HG02884 (cell line): ENCODE measurements at regions not wholly inside any gene's neighbourhood (a gene's known extent, or its start where the extent isn't known, plus 50 kb on each side); places are given as distances from the start of the nearest gene placed in this dataset.

Experiments
- ATAC-seq: cut with Tn5 transposase; IDR thresholded peaks from one replicate; pipeline ENCODE4 v1.9.1; 2021; ENCODE audit warnings: mild to moderate bottlenecking, moderate library complexity; ENCODE audit not compliant: unreplicated experiment

GRCh38 chr3:59424268-59425010 is 374.6 kb upstream of the CFAP20DC start:
- no peak for ATAC-seq

- no peak for ATAC-seq
Measured at GRCh38 chr3:59423707-59424106, 373.9 kb upstream of the CFAP20DC start.

GRCh38 chr3:59422312-59422711 is 372.5 kb upstream of the CFAP20DC start:
- no peak for ATAC-seq

DNA sequence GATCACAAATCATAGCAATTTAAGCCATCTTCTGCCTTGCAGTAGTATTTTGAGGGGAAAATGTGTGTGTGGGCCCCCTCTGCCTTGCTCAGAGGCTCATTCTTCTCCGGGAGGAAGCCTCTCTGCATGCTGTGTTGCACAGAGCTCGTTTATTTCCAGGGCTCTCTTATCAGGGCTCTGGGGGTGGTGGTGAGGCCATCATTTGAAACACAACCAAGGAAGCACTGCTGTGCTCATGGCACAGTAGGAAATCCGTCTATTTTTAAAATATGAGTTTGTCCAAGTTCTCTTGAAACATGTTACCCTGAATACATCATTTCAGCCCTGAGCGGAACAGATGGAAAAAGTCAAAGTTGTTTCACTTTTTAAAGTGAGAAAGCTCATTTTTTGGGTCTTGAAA is 369.0 kb upstream of the CFAP20DC start:
- no peak for ATAC-seq

DNA sequence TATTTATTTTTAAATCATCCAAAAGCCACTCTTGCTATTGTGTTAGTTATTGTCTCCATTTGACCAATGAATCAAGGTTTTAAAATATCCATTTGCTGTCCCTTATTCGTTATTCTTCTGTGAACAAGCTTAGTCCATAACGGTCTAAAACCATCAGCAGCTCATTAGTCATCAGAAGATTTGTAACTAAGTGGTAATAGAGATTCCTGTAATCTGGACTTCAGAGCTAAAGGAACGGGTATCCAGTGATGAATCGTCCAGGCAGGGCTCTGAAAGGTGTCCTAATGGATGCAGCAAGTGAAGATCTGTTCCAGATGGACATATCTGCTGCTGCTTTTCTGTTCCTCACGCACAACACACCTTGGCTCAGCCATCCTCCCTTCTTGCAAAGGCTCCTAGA is 362.7 kb upstream of the CFAP20DC start:
- ATAC-seq: no peak

DNA sequence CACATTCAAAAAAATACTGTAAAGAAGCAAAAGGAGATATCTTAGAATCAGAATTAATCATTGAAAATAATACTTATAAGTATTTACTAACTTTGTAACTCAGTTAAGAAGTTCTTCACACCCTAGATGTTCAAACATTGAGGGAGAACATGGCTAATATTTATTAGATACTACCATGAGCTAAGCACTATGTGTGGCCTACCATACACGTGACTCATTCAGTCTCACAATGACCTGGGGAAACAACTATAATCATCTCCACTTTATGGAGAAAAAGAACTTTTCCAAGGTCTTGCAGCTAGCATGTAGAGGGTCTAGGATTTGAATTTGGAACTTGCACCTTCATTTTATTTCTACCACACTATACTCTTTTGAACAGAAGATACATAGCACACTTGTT is 361.9 kb upstream of the CFAP20DC start:
- no peak for ATAC-seq

GRCh38 chr3:59411186-59411585 is 361.4 kb upstream of the CFAP20DC start:
- ATAC-seq: no peak

DNA sequence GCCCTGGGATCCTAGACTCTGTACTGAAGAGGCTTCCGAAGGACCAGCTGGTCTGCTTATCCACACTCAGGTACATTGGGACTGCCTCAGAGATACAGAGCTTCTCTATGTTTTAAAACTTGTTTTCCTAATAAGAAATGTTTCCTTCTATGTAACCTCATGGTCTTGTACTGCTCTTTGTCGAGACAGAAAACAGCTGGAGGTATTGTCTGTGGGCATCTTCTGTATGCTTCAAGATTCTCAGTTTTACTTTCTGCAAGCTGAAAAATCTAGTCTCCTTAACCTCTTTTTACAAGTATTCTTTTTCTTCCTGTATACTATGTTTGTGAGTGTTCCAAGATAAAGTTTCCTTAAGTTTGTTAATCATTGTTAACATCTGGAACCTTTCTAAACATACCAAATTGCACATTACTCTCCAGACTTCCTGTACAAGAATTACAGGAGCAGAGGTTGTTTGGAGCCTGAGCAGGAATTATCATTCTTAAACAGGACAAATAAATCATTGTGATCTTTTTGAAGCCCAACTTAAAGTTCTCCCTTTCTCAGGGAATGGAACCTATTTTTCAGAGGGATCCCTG is 358.3 kb upstream of the CFAP20DC start:
- ATAC-seq: peak; percentile 47

- ATAC-seq: no peak
Measured at GRCh38 chr3:59407425-59407824, 357.6 kb upstream of the CFAP20DC start.

- peak; percentile 80 for ATAC-seq
Measured at GRCh38 chr3:59406943-59407342, 357.1 kb upstream of the CFAP20DC start.

DNA sequence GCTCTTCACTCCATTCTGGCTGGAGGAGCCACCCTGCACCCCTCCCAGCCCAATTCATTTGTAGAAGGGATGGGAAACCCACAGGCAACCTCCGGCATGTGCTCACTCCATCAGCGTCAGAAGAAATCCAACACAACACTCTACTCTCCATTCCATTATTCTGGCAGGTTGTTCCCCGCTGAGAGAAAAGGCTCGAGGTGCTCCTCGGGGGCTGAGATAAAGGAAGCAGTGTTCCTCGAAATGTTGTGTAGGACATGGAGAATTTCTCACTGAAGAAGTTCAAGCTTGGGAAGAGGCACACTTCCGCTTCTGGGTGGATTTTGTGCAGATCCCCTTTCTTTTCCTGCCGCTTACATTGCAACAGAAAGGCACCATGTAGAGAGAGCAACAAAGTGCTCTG is 355.0 kb upstream of the CFAP20DC start:
- no peak for ATAC-seq

DNA sequence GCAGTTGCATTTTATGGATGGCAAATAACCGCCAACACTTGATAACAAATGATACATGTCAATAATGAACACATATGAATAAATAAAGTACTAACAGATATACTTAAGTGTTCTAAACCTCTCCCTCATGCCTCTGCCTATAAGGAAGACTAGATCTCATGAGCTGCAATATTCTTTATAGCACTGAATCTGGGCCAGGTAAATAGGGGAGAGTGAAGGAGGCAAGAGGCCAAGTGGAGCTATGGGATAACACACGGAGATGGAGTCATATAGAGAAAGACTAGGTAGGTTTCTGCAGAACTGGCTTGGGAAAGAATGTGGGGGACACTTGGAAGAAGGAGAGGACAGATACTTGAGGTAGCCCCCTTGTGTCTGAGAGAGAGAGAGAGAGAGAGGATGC is 354.2 kb upstream of the CFAP20DC start:
- no peak for ATAC-seq

DNA sequence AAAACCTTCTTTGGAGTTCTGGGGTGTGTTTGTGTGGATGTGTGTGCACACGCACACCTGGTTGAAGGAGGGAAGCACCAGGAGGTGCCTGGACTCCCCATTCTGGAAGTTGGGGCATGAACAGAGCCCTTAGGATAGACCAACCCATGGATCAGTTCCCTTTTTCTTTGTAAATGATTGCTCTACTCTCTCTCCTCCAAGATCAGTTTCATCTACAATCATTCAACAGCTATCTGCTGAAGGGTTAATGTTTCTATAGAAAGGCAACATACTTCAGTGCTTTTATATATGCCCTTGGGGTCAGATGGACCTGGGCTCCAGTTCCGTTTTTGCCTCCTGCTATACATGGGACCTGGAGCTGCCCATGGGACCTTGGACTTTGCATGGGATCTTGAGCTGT is 352.1 kb upstream of the CFAP20DC start:
- no peak for ATAC-seq

DNA sequence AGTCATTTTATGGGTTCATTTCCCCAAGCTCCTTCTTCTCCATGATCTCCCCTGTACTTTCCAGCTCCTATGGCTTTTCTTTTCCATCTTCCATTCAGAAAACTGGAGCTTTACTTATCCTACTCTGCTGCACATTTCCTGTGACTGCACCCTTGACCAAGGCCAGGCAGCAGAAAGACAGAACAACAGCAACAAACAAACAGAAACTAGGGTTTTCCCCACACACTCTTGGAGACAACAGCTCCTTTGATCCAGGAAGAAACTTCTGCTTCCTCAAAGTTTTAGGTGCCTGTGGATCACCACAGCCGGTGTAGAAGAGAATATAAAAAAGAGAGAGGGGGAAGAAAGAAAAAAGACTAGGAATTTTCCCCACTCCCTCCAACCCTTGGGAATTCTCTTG is 342.3 kb upstream of the CFAP20DC start:
- ATAC-seq: no peak

GRCh38 chr3:59391131-59391530 is 341.3 kb upstream of the CFAP20DC start:
- ATAC-seq: no peak

DNA sequence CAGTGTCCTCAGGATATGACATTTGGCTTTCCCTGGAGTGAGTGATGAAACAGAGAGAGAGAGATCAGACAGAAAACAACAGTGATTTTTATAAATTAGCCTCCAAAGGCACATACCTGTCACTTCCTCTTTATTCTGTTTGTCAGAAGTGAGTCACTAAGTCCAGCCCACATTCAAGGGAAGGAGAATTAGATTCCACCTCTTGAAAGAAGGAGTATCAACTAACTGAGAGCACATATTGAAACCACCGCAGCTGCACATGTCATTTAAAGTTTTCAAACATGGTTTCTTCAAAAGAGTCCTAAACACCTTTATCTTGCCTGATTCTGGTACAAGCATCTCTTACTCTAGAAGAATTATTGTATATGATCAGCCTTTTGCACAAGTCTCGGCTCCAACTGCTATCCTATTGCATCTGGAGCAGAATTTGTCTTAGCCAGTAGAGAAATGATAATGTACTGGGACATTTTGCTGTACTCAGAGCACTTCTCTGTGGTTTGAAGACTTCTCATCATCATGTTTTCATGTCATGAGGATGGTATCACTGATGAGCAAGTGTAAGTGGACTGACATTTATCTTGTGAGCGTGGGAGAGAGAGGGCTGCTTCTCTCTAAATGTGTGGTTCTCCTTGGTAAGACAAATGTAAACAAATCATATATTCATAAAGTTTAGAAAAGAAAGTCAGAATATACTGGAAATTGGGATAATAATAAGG is 338.9 kb upstream of the CFAP20DC start:
- peak; percentile 49 for ATAC-seq

- ATAC-seq: peak; percentile 64
Measured at GRCh38 chr3:59386165-59386564, 336.3 kb upstream of the CFAP20DC start.

GRCh38 chr3:59385547-59385946 is 335.7 kb upstream of the CFAP20DC start:
- ATAC-seq: no peak

GRCh38 chr3:59381282-59381681 is 331.5 kb upstream of the CFAP20DC start:
- peak; percentile 78 for ATAC-seq

GRCh38 chr3:59380146-59380545 is 330.3 kb upstream of the CFAP20DC start:
- ATAC-seq: no peak

DNA sequence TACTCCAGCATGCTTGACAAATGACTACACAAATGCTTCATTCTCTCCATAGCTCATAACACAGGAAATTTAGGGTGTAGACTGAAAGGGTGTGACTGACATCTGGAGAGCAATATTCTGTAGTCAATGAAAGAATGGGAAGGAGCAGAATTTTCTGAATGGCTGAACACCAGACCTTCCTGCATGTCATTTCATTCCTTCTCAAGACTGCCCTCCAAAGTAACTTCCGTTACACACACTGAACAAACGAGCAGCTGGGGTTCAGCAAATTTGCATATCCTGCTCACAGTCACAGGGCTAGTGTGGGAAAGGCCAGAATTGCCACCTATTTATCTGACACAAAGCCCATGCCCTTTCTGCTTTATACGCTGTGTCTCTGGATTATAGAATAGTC is 325.0 kb upstream of the CFAP20DC start:
- ATAC-seq: peak; percentile 99
